RPMI7951 (cell line): ENCODE measurements at regions not wholly inside any gene's neighbourhood (a gene's known extent, or its start where the extent isn't known, plus 50 kb on each side); places are given as distances from the start of the nearest gene placed in this dataset.

Source experiments
- DNase-seq: peaks from one replicate; pipeline ENCODE4 v3.0.0-alpha.2; 2012; ENCODE audit warnings: low read depth

DNA sequence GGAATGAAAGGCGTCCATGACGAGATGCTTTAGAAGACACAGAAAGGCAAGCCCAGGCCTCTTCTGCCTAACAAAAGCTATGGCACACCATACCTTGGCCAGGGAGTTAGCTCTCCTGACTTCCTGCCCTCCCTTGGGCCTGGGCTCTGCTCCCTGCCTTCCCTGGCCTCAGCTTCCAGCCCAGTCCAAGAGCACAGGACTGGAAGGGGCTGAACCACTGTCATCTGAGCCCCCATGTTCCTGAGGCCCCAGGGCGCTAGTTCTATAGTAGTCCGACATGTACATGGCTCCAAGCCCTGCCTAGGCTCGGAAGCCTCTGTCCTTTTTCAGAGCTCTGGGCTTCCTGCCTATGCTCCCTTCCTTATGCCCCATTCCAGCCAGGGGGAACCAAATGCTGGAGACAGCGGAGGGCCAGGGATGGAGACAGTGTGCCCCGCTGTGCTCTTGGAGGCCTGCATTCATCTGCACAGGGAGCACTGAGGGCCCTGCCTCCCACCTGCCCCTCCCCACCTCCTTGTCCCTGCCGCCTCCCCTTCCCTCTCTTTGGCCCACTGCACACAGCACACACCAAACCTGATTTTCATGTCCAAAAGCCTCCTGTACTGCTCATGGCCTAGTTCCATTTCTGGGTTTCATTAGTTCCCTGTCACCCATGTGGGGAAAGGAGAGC is 240.1 kb downstream of the RHOU start:
- no peak for DNase-seq

DNA sequence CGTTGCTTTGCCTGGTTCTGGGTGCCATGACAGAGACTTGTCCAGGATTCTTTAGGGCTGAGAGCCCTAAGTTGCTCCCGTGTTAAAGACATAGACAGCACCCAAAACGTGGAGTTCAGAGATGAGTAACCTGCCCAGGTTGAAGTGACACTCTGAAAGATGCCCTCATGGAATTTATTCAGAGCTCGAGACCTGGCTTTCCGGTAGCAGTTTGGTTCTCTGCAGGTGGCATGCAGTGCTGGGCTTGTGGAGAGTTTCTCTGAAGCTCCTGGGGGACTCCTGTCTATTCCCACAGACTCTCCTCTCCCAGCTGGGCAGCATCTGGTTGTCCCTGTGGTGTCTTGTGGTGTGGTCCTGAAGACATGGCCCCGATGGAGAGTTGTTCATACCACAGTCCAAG is 241.0 kb downstream of the RHOU start:
- no peak for DNase-seq

DNA sequence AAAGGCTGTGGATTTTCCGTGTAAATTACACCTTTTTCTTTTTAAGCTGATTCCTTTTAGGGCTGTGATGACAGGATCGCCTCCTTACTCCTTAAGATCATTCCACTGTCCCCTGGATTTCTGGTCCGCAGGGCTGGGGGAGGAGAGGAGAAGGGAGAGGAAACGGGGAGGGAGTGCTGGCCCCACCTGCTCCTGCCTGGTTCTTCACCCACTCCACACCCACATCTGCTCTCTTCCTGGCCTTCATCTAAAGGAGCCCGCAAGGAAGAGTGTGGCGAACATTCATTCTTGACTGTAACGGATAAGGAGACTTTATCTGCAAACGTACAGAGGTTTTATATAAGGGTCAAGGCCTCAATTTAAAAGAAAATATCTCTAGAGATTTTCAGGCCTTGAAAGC is 242.0 kb downstream of the RHOU start:
- no peak for DNase-seq

DNA sequence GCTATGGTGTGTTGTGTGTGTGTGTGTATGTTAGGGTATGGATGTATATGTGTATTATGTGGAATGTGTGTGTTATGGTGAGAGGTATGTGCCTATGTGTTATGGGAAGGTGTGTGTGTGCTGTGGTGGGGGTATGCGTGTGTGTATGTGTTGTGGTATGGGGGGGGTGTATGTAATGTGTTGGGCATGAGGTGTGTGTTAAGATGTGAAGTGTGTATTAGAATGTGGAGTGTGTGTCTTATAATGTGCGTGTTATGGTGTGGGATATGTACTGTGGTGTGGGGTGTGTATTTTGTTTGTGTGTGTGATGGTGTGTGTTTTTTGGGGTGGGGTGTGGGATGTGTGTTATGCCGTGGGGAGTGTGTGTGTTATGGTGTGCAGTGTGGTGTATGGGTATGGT is 242.5 kb downstream of the RHOU start:
- DNase-seq = no peak

DNA sequence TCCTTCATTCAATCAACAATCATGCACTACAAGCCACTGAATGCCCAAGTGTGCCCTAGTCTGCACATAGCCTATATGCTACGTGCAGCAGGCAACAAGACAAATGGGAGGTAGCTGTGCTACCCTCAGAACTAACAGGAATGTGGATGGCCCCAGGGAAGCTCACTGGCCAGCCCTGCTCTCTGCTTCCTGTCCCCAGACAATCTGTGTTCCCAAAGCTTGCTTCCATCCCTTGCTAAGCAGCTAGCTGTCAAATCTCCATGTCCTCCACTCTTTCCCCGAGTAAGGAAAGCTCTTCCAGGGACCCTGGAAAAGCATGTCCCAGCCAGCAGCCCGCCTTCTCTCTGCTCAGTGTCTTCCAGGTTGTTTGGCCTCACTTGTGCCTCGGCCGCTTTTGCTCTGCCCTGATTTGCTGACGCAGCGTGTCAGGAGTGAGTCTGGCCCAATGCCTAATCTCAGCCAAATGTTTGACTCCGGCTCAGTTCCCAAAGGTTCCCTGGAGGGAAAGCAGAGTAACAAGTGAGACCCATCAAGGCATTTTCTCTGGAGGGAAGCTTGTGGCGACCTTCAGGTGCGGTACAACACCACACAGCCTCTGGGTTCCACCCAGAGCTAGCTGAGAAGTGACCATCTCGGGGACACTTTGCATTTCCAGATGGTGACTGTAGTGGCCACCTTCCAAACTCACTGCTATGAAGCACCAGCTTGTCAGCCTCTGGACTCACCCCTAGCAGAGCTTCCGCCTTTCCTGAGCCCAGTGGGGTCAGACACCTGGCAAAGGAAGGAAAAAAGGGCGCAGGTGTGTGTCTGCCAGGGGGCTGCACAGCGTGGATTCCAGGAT is 243.4 kb downstream of the RHOU start:
- no peak for DNase-seq

DNA sequence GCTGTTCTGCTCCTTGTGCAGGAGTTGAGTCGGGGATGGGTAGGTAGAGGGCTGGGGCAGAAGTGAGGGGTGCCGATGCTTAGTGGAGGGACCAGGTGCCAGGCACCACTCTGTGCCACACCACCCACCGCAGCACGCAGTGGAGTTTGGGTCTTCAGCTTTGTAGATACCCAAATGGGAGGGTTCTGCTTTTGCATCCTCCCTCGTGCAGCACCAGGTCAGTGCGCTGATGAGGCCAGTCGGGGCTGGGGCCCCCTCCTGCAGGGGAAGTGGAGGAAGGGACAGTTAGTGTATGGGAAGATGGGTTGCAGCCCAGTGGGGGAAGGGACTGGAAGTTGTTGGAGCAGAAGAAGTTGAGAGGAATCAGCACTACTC is 244.0 kb downstream of the RHOU start:
- DNase-seq = no peak

DNA sequence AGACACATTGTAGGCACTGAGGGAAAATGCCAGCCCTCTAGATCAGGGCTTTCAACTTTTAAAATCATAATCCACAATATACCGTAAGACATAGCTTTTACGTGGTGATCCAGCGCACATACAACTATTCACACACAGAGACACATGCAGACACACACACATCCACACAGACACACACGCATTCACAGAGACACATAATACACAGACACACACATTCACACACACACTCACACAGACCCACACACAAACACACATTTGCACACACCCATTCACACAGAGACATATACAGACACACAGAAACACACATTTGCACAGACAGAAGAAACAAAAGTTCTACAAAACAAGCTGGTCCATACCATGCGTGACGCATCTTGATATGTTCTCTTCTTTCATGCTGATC is 244.5 kb downstream of the RHOU start:
- no peak for DNase-seq

DNA sequence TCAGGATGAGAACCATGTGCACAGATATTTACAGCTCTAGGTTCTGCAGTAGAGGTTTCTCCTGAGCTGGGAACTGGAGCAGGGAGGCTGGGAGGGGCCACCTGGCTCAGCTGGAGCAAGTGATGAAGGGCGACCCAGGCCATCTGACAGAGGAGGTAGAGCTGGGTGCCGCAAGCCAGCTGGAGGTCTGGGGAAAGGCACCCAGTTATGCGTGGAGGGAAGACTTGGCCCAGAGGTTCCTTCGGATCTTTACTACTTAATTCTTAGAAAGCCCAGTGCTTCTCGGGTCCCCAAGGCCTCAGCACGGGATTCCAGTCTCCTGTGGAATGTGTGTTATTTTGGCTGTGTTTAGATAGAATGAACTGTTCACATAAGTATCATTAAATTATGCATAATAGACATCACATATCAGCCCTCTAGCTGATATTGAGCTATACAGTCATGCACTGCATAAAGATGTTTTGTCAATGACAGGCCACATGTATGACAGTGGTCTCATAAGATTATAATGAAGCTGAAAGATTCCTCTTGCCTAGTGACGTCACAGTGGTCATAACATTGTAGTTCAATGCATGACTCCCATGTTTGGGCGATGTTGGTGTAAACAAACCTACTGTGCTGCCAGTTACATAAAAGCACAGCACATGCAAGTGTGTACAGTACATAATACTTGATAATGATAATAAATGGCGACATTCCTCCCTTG is 245.1 kb downstream of the RHOU start:
- no peak for DNase-seq

DNA sequence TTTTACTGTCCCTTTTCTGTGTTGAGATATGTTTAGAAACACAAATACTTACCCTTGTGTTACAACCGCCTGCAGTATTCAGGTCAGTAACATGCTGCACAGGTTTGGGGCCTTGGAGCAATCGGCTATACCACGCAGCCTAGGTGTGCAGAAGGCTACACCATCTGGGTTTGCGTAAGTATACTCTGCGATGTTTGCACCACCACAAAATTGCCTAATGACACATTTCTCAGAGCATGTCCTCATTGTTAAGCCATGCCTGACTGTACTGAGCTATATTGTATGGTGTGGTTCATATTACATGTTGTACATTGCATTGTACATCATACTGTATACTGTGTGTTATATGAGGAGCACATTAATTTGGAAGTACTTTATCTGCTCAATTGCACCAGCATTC is 247.4 kb downstream of the RHOU start:
- DNase-seq = no peak

DNA sequence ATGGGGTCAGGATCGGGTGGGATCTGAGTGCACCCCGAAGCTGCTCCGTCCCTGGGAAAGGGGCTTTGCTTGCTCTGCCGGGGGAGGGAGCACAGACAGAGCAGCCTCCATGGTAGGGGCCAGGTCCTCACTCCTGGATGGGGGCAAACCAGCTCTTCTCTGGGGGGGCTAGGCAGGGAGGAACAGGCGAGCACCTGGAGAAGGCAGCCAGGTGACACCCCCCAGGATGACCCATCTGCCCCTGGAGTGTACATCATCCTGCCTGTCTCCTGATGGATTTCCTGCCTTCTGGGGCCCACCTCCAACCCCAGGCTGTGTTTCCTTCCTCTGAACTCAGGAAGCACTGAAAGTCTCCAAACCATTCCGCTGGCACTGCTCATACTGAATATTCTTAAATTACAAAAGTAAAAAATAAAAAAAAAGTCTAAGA is 248.0 kb downstream of the RHOU start:
- DNase-seq = no peak

DNA sequence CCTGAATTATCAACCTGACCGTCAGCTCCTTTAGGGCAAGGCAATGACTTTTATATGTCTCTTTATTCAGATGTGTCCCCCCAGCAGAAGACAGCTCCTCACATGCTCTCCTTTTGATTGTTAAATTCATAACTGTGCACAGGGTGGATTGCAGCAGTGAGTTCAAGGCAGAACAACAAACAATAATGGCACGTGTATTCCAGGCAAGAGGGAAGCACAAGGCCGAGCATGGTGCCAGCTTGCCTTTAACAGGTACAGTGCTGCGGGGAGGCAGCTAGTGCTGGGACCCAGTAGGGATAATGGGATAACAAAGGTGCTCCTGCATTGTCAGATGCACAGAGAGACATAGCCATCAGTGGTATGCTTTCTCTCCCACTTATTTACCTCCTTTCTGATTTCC is 248.4 kb downstream of the RHOU start:
- no peak for DNase-seq

DNA sequence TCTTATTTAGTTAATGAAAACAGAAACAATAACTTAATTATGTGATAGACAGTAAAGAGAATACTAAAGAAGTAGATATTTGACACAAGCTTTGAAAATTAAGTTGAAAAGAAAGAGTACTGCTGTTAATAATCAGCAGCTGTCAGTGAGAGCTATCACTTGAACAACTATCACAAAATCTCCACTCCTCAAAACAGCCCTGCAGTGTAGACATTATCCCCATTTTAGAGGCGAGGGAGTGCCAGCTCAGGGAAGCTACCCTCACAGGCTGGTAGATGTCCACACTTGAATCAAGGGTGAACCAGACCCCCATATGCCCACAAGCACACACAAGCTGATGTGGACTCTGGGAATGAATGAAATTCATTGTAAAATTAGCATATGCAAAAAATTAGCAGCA is 248.8 kb downstream of the RHOU start:
- DNase-seq = no peak

DNA sequence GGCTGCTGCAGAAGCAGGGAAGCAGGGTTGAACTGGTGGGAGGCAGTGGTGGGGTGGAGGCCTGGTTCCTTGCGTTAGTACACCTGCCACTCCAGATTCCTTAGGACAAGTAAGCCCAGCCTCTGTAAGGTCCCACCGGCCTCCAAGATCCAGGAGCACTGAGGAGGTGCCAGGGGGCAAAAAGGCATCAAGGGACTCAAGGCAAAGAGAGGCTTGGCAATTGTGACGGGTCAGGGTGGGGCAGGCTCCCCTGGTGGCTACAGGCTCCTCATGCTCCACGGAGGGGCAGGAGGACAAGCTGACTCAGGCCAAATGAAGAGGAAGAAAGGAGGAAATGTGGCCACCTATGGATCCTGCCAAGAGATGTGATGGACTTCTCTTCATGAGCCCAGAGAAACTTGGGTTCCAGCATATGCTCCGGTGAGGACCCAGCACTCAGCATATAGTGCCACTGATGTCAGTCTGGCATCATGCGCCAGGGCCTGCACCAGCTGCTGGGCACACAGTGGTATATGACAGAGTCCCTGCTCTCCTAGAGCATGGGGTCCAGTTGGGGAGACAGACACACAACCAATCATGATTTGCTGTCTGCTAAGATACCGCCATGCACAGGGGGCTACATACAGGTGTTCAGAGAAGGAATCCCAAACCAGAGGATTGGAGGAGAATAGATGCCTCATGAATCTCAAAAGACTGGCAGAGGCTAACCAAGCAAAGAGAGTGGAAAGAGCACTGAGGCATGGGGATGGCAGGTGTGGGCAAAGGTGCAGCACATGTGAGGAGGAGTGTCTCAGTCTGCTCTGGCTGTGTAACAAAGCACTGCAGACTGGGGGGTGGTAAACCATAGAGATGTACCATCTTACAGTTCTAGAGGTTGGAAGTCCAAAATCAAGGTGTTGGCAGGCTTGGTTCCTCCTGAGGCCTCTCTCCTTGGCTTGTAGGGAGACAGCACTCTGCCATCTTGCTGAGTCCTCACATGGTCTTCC is 249.7 kb downstream of the RHOU start:
- DNase-seq = no peak

DNA sequence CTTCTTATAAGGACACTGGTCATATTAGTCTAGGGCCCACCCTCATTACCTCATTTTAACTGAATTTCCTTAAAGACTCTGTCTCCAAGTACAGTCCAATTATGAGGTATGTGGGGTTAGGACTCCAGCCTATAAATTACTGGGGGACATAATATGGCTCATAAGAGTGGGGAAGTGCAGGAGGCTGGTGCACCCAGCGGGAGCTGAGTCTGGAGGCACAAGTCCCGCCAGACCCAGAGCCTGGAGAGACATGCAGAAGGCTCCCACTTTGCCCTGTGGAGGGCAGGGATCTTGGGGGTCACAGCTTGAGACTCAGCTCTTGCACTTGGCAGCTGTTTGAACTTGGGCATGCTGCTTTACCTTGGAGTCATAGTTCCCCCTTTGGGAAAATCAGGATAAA is 250.4 kb downstream of the RHOU start:
- DNase-seq = no peak

DNA sequence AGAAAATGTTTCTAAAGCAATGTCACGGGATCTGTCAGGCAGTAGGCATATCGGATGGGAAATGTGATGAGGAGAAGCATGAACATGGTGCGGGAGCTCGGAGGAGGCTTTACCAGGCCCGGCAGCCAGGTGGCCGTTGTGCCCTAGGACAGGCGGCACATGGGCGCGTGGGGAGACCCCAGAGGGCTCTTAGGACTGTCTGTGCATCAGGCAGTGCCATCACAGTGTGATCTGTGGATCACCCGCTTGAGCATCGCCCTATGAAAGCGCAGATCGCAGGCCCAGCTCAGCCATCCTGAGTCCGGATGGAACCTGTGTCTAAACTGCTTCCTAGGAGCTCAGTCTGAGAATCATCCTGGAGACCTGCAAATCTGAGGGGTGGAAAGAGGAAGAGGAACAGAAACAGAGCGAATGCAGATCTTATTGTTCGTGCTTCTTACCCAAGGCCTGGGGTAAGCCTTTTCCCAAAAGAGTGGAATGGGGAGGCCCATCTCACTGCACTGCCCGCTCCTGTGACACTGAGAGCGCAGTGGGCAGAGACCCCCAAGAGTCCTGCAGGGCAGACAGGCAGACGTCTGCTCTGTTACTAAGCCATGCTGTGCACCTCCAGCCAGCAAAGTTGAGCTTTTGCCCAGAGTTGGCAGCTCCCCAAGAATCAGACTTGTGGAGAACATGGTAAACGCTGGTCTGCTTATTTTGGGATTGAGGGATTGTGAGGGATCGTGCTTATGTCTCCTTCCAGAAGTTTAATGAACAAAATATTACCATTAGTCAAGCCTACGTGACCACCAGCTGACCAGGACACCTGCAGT is 251.0 kb downstream of the RHOU start:
- DNase-seq = no peak

DNA sequence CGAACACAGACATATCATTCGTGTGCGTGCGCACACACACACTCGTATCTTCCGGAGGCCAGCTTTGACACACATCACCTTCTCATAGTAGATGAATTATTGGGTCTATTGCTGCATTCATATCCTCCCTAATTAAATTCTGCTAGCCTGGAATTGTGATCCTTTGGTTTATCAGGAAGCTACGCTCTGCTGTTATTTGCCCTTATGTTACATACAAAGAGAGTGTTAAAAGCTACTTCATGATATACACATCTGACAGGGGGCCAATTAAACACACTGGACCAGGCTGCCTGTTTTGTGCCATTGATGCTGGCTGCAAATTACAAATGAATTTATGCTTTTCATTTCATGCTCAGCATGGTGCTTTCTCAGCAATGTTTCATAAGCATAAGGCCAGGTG is 252.0 kb downstream of the RHOU start:
- DNase-seq = no peak

DNA sequence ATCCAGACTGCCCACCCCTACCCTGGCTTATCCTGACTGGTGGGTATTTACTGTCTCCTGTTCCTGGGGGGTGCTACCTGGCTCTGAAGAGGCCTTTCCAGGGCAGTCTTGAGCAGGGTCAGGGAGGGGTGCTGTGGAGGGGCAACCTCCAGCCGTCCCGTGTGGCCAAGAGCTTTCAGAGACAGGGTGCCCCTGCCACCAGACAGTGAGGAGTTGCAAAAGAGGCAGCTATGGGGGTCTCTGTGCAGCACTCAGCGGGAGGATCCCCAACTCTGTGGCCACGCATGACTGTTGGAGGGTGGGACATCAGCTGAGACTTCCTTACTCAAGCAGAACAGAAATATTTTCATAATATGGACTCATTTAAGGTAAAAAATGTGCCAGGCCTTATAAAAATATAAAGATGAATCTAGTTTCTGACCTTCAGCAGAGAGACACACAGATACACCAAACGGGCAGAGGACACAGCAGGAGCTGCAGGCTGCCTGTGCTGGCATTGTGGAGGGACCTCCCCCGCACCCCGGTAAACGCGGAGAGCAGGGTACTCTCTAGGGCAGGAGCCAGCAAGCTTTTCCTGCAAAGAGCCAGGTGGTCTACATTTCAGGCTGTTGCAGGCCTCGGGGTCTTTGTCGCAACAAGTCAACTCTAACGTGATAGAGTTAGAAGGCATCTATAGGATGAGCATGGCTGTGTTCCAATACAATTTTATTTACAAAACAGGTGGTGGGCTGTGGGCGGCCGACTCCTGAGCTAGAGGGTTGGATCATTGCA is 252.6 kb downstream of the RHOU start:
- DNase-seq = no peak

DNA sequence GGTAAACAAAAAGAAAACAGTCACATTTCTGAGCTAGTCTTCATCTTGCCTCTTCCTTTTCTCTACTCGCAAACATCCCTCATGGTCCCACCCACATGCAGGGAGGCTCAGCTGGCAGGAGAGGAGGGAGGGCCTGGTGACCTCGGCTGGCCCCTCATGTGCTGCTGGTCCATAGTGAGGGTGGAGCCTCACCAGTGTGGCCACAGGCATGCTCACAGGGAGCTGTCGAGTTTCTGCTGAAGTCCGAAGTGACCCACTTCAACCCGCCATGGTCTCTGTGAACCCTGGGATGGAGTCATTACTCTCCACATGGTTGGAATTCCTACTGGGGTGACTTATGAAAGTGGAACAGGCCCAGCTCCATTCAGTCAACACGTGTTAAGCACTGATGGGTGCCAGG is 253.4 kb downstream of the RHOU start:
- no peak for DNase-seq

DNA sequence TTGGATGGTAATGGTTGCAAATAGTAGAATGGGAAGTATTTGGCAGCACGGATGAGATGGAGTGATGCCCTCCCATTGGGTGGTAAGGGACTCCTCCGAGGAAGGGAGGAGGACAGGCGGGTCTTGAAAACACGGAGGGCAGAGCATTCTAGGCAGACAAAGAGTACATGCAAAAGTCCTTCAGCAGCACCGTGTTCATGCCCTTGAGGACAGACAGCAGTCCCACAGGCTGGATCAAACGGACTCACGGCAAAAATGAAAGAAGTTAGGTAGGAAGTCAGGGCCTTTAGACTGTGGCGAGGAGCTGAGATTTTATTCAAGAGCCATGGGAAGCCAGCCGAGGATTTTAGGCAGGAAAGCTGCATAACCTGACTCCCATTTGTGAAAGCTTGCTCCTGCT is 253.9 kb downstream of the RHOU start:
- no peak for DNase-seq

DNA sequence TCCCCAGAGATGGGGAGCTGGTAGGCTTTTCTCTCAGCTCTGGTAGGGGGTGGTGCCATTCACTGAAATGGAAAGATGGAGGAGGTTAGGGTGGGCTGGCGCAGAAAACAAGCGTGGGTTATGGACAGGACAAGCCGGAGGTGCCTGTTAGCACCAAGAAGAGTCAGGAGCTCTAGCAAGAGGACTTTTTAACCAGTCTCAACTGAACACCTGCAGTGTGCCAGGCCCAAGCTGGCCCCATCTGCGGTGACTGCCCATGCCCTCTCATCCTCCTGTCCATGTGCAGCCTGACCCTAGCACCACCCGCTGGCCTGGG is 254.4 kb downstream of the RHOU start:
- DNase-seq = no peak
